Tongue (tissue), 1 donor: ENCODE measurements at regions not wholly inside any gene's neighbourhood (a gene's known extent, or its start where the extent isn't known, plus 50 kb on each side); places are given as distances from the start of the nearest gene placed in this dataset.
"Not testable (repeated sequence)": the region's sequence is repeated elsewhere in the genome, so short reads cannot be mapped to it uniquely, and the experiment has no call there.

Experiments used
- DNase-seq: peaks from one replicate; pipeline ENCODE4 v3.0.0-alpha.2; 2015

DNA sequence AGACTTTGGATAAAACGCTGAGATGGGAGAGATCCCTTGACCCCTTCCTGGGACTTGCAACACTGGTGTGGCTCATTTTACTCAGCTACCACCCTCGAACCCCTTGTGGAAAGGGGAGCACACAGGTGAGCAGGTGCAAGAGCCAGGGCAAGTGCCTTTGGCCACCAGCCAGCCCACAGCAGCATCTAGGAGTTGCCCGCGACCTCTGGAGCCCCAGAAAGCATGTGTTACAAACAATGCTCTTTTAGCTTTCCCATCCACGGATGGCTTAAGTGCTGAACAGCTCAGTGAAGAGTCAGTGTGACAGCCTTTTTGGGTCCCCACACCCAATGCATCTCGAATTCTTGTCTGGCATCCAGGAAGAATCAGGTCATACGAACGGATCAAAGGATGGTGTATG, 197.8 kb downstream of the MEMO1 start:
- DNase-seq: no peak

DNA sequence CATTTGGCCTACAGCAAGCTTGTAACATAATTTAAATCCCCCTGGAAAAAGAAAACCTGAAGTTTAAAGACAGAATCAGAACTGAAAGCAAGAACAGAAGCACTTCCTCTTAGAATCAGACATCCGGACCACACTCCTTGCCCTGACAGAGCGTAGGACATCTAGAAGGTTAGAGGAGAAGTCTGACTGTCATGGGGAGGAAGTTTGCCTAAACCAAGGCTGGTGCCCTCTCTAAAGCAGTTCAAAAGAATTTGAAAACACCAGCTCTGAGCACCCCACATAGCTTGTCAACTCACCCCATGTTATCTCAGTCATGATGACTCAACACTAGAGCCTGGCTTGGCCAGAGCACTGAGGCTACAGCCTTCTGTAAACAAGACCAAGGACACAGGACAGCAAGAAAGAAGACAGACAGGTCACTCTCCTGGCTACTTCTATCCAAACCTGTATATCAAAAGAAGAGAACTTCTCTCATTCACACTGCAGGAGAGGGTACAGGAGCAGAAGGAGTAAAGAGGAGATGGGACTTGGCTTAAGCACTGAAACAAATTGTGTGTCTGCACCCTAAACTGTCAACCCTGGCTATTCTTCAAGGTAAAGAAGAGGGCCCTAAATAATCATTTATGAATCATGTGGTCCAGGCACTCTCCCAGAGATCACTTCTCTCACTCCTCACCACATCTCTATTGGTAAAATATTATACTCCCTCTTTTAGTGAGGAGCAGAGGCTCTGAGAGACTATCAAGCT, 198.6 kb downstream of the MEMO1 start:
- DNase-seq: no peak

GRCh38 chr2:31811482-31811881, 199.3 kb downstream of the MEMO1 start:
- DNase-seq: no peak

DNA sequence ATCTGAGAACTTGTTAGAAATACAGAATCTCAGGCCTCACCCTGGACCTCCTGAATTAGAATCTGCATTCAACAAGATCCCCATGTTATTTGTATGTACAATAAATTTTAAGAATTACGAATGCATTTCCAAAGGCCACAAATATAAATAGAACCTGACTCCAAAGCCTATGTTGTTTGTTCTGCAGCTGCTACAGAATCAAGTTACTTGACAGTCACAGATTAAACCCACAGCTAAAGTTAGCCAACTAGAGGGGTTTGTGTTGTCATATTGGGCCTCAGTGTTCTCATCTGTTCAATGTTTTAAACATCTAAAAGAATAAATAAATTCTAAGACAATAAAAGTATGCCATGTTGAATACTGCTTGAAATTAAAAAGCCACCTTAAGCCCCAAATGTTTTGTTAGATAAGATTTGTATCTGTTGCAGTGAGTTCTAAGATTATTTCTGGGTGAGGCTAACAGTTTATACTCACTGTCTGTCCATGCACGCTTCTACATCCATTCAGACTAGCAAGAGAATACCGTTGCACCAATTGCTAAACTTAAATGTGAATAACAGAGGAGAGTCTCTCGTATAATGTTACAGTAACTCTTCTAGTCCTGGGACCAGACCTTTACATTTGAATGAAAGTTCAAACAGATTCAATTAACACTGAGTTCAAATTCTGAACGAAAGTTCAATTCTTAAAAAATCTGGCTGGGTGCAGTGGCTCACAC, 200.4 kb downstream of the MEMO1 start:
- peak; percentile 50 for DNase-seq

DNA sequence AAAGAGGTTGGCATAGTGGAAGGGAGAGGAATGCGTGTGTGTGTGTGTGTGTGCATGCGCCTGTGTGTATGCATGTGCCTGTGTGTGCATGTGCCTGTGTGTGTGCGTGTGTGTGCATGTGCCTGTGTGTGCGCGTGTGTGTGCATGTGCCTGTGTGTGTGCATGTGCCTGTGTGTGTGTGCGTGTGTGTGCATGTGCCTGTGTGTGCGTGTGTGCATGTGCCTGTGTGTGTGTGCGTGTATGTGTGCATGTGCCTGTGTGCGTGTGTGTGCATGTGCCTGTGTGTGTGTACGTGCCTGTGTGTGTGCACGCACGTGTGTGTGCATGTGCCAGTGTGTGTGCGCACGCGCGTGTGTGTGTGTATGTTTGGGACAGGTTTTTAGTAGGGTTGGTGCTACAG, 205.1 kb downstream of the MEMO1 start:
- DNase-seq: no peak

GRCh38 chr2:31803481-31804153, 207.2 kb downstream of the MEMO1 start:
- not testable (repeated sequence) for DNase-seq

GRCh38 chr2:31802711-31803110, 208.1 kb downstream of the MEMO1 start:
- DNase-seq: no peak

GRCh38 chr2:31799282-31799681, 211.5 kb downstream of the MEMO1 start:
- not testable (repeated sequence) for DNase-seq

GRCh38 chr2:31788273-31788672, 207.5 kb upstream of the SRD5A2 start:
- no peak for DNase-seq

- DNase-seq: no peak
Measured at GRCh38 chr2:31785876-31786275, 205.1 kb upstream of the SRD5A2 start.

DNA sequence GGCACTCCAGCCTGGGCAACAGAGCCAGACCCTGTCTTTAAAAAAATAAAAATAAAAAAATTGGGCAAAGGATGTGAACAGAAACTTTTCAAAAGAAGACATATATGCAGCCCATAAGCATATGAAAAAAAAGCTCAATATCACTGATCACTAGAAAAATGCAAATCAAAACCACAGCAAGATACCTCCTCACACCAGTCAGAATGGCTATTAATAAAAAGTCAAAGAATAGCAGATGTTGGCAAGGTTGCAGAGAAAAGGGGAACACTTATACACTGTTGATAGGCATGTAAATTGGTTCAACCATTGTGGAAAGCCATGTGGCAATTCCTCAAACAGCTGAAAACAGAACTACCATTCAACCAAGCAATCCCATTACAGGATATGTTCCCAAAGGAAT, 204.1 kb upstream of the SRD5A2 start:
- DNase-seq: no peak

DNA sequence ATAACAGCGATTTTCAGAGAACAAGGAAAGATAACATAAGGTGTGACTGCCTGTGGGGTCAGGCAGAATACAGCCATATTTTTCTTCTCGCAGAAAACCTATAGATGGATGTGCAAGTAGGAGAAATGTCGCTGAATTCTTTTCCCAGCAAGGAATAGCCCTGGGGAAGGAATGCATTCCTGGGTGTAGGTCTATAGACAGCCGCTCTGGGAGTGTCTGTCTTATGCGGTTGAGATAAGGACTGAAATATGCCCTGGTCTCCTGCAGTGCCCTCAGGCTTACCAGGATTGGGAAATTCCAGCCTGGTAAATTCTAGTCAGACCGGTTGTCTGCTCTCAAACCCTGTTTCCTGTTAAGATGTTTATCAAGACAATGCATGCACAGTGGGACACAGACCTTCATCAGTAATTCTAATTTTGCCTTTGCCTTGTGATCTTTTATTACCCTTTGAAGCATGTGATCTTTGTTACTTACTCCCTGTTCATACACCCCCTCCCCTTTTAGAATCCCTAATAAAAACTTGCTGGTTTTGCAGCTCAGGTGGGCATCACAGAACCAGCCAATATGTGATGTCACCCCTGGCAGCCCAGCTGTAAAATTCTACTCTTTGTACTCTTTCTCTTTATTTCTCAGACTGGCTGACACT, 202.8 kb upstream of the SRD5A2 start:
- not testable (repeated sequence) for DNase-seq

- DNase-seq: no peak
Measured at GRCh38 chr2:31778153-31778552, 197.4 kb upstream of the SRD5A2 start.

- DNase-seq: no peak
Measured at GRCh38 chr2:31770741-31771140, 190.0 kb upstream of the SRD5A2 start.

DNA sequence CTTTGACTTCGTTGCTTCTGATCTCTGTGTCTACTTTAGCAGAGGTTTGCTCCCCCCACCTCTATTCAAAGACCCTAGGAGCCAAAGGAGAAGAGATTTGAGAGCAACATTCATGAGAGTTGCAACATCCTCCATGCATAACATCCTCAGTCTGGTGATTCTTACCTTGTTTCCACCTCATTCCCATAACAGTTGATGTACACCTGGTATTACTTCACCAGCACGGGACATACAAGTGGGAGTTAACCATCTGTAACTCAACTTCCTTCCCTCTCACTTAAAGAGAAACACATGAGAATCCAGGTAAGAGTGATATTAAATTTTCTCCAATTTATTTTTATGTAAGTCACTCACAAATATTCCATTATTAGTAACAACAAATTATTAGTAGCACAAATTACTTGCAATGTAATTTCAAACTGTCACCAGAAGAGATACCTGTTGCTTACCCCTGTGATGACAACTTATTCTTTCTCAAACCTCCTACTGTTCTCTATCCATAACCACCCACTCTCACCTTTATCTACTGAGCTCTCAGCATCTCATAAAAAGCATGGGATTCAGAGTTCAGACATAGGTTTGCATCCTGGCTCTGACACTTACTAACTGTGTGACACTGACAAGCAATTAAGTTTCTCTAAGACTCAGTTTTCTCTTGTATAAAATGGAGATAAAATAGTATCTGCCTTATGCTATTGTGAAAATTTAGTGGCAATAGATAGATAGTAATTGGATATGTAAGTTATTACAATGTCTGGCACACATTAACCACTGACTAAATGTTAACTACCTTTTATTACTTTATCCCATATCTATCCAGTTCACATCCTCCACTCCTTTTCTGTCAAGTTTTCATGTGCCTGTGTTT, 184.6 kb upstream of the SRD5A2 start:
- DNase-seq: no peak

- no peak for DNase-seq
Measured at GRCh38 chr2:31764169-31764568, 183.4 kb upstream of the SRD5A2 start.

- no peak for DNase-seq
Measured at GRCh38 chr2:31762085-31762484, 181.3 kb upstream of the SRD5A2 start.

DNA sequence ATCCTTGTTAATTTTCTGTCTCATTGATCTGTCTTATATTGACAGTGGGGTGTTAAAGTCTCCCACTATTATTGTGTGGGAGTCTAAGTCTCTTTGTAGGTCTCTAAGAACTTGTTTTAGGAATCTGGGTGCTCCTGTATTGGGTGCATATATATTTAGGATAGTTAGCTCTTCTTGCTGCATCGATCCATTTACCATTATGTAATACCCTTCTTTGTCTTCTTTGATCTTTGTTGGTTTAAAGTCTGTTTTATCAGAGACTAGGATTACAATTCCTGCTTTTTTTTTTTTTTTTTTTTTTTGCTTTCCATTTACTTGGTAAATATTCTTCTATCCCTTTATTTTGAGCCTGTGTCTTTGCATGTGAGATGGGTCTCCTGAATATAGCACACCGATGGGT, 176.6 kb upstream of the SRD5A2 start:
- not testable (repeated sequence) for DNase-seq

GRCh38 chr2:31748746-31749145, 168.0 kb upstream of the SRD5A2 start:
- DNase-seq: not testable (repeated sequence)

DNA sequence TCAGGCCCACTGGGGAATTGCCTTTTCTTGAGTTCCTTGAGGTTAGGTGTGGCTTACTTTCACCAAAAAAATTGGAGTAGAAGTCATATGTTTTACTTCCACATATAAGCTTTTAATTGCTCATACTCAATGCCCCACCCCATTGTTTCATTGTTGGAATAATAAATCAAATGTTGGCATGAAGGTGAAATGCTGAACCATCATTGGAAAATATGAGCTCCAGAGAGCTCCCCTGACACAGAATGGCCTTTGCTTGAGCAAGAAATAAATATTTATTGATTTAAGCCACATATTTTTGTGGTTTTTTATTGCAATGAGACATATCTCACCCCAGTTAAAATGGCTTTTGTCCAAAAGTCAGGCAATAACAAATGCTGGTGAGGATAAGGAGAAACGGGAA, 167.3 kb upstream of the SRD5A2 start:
- DNase-seq: no peak

- DNase-seq: no peak
Measured at GRCh38 chr2:31739161-31739560, 158.4 kb upstream of the SRD5A2 start.
